WTC11 (cell line): ENCODE measurements at regions not wholly inside any gene's neighbourhood (a gene's known extent, or its start where the extent isn't known, plus 50 kb on each side); places are given as distances from the start of the nearest gene placed in this dataset.

Experiments used
- ELF4 ChIP-seq: sonication (generic); formaldehyde crosslinking; IDR thresholded peaks from 2 replicates; pipeline ENCODE4 v1.8.1; 2022; ENCODE audit warnings: low read depth, mild to moderate bottlenecking, moderate library complexity, missing genetic modification reagents
- ETV6 ChIP-seq: sonication (generic); formaldehyde crosslinking; IDR thresholded peaks from 2 replicates; pipeline ENCODE4 v1.8.1; 2022; ENCODE audit warnings: mild to moderate bottlenecking, missing genetic modification reagents
- JUN ChIP-seq: sonication (generic); formaldehyde crosslinking; IDR thresholded peaks from 2 replicates; pipeline ENCODE4 v1.8.0; 2023; ENCODE audit warnings: mild to moderate bottlenecking, missing genetic modification reagents
- MXD4 ChIP-seq: fragments of 250-450 bp; sonication (Bioruptor Pico); IDR thresholded peaks from 2 replicates; pipeline ENCODE4 v1.8.0; 2021; ENCODE audit warnings: mild to moderate bottlenecking, moderate library complexity, borderline replicate concordance
- NFYB ChIP-seq: sonication (generic); formaldehyde crosslinking; conservative IDR thresholded peaks from 2 replicates; pipeline ENCODE4 v1.8.0; 2022; ENCODE audit warnings: low read depth, missing genetic modification reagents
- SOX15 ChIP-seq: fragments of 250-450 bp; sonication (Bioruptor Pico); IDR thresholded peaks from 2 replicates; pipeline ENCODE4 v1.9.0; 2021; ENCODE audit warnings: mild to moderate bottlenecking
- TF ChIP-seq, protein P1 (sequence below): fragments of 200-600 bp; IDR thresholded peaks from 2 replicates; pipeline ENCODE4 v1.8.0; 2022; ENCODE audit warnings: antibody characterized with exemption
- TF ChIP-seq, protein P2 (sequence below): sonication (generic); formaldehyde crosslinking; conservative IDR thresholded peaks from 2 replicates; pipeline ENCODE4 v1.8.1; 2022; ENCODE audit warnings: mild to moderate bottlenecking, missing genetic modification reagents
- TF ChIP-seq, protein P3 (sequence below): sonication (generic); formaldehyde crosslinking; IDR thresholded peaks from 2 replicates; pipeline ENCODE4 v1.8.0; 2022; ENCODE audit warnings: mild to moderate bottlenecking, missing genetic modification reagents
- TF ChIP-seq, protein P4 (sequence below): sonication (generic); formaldehyde crosslinking; IDR thresholded peaks from 2 replicates; pipeline ENCODE4 v1.8.1; 2022; ENCODE audit warnings: low read depth, mild to moderate bottlenecking, moderate library complexity, missing genetic modification reagents, borderline replicate concordance
- TF ChIP-seq, protein P5 (sequence below): sonication (generic); formaldehyde crosslinking; IDR thresholded peaks from 2 replicates; pipeline ENCODE4 v1.8.1; 2023; ENCODE audit warnings: mild to moderate bottlenecking, missing genetic modification reagents
- TF ChIP-seq, protein P6 (sequence below): fragments of 250-450 bp; sonication (Bioruptor Pico); IDR thresholded peaks from 2 replicates; pipeline ENCODE4 v2.1.2; 2022; ENCODE audit warnings: mild to moderate bottlenecking, moderate library complexity
- TF ChIP-seq, protein P7 (sequence below): sonication (generic); formaldehyde crosslinking; IDR thresholded peaks from 2 replicates; pipeline ENCODE4 v1.8.1; 2022; ENCODE audit warnings: low read depth, missing genetic modification reagents, borderline replicate concordance
- TF ChIP-seq, protein P8 (sequence below): sonication (generic); formaldehyde crosslinking; IDR thresholded peaks from 2 replicates; pipeline ENCODE4 v1.8.1; 2023; ENCODE audit warnings: mild to moderate bottlenecking, missing genetic modification reagents, moderate library complexity

DNA sequence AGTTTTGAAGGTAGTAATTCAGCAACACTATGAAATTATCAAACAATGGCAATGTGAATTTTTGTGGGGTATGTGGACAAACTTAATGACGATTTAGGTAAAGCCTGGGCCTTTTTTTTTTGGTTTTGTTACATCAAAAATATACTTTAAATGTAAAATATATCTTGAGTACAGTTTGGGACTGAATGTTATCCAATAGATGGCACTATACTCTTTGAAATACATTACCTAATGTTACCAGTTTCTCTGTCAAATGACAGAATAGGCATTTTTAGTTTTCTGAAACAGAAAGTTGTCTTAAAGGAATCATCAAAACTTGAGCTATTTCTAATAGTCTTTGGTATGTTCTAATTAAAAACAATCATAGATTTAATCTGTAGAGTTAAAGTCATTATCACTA, 1651.9 kb downstream of the C4orf33 start:
- TF ChIP-seq, protein P1, sequence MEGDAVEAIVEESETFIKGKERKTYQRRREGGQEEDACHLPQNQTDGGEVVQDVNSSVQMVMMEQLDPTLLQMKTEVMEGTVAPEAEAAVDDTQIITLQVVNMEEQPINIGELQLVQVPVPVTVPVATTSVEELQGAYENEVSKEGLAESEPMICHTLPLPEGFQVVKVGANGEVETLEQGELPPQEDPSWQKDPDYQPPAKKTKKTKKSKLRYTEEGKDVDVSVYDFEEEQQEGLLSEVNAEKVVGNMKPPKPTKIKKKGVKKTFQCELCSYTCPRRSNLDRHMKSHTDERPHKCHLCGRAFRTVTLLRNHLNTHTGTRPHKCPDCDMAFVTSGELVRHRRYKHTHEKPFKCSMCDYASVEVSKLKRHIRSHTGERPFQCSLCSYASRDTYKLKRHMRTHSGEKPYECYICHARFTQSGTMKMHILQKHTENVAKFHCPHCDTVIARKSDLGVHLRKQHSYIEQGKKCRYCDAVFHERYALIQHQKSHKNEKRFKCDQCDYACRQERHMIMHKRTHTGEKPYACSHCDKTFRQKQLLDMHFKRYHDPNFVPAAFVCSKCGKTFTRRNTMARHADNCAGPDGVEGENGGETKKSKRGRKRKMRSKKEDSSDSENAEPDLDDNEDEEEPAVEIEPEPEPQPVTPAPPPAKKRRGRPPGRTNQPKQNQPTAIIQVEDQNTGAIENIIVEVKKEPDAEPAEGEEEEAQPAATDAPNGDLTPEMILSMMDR: peak; percentile 24; the same call in 1 of the 2 replicates
- TF ChIP-seq, protein P2, sequence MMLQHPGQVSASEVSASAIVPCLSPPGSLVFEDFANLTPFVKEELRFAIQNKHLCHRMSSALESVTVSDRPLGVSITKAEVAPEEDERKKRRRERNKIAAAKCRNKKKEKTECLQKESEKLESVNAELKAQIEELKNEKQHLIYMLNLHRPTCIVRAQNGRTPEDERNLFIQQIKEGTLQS (CRISPR knock-in tag): no peak
- TF ChIP-seq ELF4 (CRISPR knock-in tag) (no peak), NFYB (no peak), JUN (CRISPR knock-in tag) (no peak), SOX15 (CRISPR knock-in tag) (no peak), MXD4 (CRISPR knock-in tag) (no peak), ETV6 (CRISPR knock-in tag) (no peak)
- TF ChIP-seq, protein P3, sequence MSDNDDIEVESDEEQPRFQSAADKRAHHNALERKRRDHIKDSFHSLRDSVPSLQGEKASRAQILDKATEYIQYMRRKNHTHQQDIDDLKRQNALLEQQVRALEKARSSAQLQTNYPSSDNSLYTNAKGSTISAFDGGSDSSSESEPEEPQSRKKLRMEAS (CRISPR knock-in tag): no peak
- TF ChIP-seq, protein P4, sequence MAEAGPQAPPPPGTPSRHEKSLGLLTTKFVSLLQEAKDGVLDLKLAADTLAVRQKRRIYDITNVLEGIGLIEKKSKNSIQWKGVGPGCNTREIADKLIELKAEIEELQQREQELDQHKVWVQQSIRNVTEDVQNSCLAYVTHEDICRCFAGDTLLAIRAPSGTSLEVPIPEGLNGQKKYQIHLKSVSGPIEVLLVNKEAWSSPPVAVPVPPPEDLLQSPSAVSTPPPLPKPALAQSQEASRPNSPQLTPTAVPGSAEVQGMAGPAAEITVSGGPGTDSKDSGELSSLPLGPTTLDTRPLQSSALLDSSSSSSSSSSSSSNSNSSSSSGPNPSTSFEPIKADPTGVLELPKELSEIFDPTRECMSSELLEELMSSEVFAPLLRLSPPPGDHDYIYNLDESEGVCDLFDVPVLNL (CRISPR knock-in tag): no peak
- TF ChIP-seq, protein P5, sequence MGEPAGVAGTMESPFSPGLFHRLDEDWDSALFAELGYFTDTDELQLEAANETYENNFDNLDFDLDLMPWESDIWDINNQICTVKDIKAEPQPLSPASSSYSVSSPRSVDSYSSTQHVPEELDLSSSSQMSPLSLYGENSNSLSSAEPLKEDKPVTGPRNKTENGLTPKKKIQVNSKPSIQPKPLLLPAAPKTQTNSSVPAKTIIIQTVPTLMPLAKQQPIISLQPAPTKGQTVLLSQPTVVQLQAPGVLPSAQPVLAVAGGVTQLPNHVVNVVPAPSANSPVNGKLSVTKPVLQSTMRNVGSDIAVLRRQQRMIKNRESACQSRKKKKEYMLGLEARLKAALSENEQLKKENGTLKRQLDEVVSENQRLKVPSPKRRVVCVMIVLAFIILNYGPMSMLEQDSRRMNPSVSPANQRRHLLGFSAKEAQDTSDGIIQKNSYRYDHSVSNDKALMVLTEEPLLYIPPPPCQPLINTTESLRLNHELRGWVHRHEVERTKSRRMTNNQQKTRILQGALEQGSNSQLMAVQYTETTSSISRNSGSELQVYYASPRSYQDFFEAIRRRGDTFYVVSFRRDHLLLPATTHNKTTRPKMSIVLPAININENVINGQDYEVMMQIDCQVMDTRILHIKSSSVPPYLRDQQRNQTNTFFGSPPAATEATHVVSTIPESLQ (CRISPR knock-in tag): no peak
- TF ChIP-seq, protein P6, sequence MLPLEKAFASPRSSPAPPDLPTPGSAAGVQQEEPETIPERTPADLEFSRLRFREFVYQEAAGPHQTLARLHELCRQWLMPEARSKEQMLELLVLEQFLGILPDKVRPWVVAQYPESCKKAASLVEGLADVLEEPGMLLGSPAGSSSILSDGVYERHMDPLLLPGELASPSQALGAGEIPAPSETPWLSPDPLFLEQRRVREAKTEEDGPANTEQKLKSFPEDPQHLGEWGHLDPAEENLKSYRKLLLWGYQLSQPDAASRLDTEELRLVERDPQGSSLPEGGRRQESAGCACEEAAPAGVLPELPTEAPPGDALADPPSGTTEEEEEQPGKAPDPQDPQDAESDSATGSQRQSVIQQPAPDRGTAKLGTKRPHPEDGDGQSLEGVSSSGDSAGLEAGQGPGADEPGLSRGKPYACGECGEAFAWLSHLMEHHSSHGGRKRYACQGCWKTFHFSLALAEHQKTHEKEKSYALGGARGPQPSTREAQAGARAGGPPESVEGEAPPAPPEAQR (CRISPR knock-in tag): no peak
- TF ChIP-seq, protein P7, sequence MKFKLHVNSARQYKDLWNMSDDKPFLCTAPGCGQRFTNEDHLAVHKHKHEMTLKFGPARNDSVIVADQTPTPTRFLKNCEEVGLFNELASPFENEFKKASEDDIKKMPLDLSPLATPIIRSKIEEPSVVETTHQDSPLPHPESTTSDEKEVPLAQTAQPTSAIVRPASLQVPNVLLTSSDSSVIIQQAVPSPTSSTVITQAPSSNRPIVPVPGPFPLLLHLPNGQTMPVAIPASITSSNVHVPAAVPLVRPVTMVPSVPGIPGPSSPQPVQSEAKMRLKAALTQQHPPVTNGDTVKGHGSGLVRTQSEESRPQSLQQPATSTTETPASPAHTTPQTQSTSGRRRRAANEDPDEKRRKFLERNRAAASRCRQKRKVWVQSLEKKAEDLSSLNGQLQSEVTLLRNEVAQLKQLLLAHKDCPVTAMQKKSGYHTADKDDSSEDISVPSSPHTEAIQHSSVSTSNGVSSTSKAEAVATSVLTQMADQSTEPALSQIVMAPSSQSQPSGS: no peak
- TF ChIP-seq, protein P8, sequence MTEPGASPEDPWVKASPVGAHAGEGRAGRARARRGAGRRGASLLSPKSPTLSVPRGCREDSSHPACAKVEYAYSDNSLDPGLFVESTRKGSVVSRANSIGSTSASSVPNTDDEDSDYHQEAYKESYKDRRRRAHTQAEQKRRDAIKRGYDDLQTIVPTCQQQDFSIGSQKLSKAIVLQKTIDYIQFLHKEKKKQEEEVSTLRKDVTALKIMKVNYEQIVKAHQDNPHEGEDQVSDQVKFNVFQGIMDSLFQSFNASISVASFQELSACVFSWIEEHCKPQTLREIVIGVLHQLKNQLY (CRISPR knock-in tag): no peak
